Ovary (tissue), 3 donors: ENCODE measurements at regions not wholly inside any gene's neighbourhood (a gene's known extent, or its start where the extent isn't known, plus 50 kb on each side); places are given as distances from the start of the nearest gene placed in this dataset.

ENCODE experiments used
- POLR2A ChIP-seq: fragments of 450-650 bp; IDR thresholded peaks from one replicate; pipeline ENCODE4 v1.6.1; 2017; ENCODE audit warnings: antibody characterized with exemption, mild to moderate bottlenecking, moderate library complexity
- TF ChIP-seq, protein P1 (sequence below), 3 donors: fragments of 450-650 bp in 2 of 3; fragments of 200-600 bp in 1 of 3; IDR thresholded peaks; one replicate each; pipeline versions ENCODE4 v1.5.1 to v1.8.0; 2016 to 2022; ENCODE audit warnings: antibody characterized with exemption in 3 of 3, mild to moderate bottlenecking in 1 of 3
- donor health status: DM: no; HTN: no; CAD: no.

DNA sequence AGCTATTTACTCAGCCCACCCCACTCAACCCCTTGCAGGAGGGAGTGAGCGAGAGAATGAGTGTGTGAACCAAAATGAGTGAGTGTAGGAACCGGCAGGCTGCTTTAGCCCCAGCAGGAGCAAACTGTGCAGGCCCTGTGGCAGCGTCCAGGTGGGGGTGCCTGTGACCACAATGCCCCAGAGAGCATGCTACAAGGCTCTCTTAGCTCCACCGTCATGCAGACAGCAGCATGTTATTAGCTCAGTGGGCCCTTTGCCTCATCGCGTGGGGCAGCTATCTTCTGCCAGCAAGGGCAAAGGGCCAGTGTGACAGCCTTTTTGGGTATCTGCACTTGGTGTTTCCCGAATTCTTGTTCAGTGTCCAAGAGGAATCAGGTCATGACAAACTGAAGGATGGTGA, 271.3 kb downstream of the GPM6A start:
- TF ChIP-seq POLR2A: no peak
- TF ChIP-seq, protein P1, sequence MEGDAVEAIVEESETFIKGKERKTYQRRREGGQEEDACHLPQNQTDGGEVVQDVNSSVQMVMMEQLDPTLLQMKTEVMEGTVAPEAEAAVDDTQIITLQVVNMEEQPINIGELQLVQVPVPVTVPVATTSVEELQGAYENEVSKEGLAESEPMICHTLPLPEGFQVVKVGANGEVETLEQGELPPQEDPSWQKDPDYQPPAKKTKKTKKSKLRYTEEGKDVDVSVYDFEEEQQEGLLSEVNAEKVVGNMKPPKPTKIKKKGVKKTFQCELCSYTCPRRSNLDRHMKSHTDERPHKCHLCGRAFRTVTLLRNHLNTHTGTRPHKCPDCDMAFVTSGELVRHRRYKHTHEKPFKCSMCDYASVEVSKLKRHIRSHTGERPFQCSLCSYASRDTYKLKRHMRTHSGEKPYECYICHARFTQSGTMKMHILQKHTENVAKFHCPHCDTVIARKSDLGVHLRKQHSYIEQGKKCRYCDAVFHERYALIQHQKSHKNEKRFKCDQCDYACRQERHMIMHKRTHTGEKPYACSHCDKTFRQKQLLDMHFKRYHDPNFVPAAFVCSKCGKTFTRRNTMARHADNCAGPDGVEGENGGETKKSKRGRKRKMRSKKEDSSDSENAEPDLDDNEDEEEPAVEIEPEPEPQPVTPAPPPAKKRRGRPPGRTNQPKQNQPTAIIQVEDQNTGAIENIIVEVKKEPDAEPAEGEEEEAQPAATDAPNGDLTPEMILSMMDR (IDR thresholded peaks at IDR 0.05): no peak
